ENCODE measurements at regions not wholly inside any gene's neighbourhood (a gene's known extent, or its start where the extent isn't known, plus 50 kb on each side); places are given as distances from the start of the nearest gene placed in this dataset.

DNA sequence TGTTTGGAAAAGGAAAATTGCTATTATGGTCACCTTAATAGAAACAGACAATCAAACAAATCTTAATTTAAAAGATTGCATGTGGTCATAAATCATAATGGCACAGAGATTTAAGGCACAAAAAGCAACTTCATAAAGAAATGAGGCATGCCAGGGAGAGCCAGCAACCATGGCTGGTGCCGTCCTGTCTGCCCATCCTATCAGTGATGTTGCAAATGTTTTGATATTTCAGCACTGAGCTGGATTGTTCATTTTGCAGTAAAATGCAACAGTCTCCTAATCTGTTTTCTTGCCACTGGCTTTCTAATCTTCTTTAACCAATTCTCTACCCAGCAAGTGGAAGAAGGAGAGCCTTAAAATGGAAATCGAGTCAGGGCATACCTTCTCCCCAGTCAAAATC lies 249.8 kb downstream of the SAMD5 start:
- DNase-seq (ENCODE audit: low read depth) = no peak

DNA sequence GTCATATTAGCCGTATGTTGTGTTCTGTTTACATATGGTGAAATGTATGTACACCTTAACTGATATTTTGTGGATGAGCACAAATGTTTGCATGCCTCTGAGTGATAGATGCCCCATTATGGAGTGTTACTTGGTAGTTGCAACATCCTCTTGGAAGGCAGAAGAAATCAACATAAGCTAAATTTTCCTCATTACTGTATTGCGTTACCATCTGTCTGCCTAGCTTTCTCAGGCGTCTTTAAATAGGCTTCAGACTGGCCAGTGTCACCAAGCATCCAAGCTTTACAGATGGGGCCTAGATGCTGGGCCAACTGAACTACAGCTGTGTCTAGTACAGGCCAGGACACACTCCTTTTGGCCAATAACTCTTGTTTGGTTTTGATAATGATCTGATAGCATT lies 250.6 kb downstream of the SAMD5 start:
- DNase-seq (ENCODE audit: low read depth) = peak; percentile 21

DNA sequence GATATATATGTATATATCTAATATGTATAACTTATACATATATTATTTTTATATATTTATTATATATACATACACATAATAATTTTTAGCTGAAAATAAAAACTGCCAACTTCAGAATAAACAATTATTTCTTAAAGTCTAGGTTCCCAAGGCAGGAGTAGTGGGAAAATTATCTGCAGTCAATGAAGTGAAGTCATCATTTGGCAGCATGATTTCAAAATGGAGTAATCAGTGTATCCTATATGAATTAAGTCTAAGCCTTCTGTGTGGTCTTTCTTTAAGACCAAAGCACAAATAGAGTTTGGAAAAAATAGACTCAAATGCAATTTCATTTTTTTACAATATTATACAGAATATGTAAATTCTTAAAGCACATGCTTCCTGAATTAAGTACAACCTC lies 251.0 kb downstream of the SAMD5 start:
- DNase-seq (ENCODE audit: low read depth) = no peak

DNA sequence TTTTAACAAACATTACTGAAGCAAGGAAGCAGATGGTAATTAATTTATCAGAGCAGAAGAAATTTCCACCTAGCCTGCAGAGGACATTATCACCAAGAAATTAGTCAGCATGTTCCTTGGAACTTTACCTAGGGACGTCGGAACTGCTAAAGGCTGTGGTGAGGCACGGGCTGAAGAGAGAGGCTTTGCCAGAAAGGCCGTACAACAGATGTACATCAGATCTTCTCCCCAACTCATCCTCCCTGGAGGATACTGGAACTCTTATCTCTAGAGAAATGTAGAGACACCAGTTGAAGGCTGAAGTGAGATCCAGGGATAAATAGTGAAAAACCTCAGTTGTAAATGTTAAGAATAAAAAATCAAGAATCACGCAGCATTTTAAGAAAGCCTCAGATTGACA lies 257.1 kb downstream of the SAMD5 start:
- no peak for DNase-seq (ENCODE audit: low read depth)

DNA sequence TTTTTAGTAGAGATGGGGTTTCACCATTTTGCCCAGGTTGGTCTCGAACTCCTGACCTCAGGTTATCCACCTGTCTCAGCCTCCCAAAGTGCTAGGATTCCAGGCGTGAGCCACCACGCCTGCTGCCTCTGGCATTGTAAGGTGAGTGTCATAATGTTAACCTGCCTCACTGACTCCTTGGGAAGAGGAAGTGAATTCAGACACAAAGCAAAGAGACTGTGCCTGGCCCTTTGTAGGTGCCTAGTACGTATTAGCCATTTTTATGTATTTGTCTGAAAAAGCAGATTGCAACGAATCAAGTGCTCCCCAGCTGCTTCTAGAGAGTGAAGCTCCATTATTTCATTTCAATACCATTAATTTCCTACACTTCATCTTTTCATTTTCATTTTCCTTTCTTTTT lies 260.5 kb downstream of the SAMD5 start:
- DNase-seq (ENCODE audit: low read depth) = no peak

DNA sequence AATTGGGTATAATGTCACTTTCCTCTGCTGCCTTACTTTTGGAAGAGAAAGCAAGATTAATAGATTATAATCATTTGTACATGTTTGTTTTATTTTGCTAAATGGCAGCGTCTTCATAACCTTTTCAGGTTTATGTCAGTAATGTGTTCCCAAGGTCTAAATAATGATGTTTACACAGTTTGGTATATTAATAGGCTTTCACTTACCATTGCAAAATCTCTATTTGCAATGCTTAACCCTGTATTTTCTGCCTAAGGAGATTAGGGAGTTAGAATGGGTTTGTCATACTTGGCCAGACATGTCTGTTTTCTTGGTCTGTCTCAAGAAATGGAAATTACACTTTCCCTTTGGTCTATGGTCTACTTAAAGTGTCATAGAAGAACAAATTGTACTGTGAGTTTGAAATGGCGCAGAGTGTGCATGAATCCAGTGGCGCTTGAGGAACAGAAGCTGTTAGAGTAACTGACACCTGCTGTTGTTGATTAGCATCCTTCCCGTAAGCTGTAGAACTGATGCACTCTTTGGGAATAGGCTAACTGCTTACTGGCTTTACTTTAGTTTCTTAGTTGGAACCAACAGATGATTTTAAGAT lies 261.1 kb downstream of the SAMD5 start:
- no peak for DNase-seq (ENCODE audit: low read depth)

DNA sequence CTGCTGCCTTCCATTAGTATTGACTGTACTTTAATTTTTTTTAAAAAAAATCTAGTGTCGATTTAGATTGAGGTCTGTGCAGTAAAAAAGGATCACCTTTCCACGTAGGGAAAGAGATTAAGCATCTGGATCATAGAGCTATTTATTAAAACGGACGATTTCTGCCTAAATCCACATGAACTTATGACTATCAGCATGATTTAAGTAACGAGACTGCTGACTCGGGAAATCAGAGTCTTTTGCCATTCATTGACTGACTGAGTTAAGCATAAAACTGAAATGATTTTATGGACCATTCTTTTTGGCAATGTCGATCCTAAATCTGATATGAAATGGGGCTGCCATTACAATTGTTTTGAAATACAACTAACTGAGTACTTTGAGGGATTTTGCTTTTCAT lies 261.7 kb downstream of the SAMD5 start:
- DNase-seq (ENCODE audit: low read depth) = no peak

DNA sequence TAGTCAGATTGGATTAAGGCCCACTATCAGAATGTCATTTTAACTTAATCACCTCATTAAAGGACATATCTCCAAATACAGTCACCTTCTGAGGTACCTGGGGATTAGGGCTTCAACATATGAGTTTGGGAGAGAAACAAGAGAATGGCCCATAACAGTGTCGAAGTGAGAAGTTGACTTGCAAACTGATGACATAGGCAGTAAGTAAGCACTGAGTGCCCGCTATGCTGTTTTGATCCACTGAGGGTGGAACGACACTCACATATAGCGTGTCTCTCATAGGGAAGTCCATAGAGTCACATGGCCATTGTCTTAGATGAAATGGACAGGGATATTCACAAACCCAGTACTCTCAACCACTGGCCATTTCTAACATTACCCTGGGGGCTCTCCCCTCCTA lies 264.2 kb downstream of the SAMD5 start:
- DNase-seq (ENCODE audit: low read depth) = no peak

DNA sequence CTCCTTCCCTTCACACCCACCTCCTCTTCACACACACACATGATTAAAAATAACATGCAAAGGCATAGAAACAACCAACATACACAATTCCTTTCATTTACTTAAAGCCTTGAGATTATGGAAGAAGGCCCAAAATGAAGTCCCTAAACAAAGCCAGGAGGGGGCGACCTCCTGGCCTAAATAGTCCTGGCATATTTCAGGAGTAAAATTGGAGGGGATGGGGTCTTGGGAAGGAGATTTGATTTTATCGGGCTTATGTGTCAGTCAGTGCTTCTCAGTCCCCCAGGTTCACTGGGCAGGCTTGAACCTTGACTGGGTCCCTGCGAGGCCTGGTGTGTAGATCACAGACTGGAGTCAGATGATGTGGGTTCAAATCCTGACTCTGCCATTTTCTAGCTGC lies 266.4 kb downstream of the SAMD5 start:
- DNase-seq (ENCODE audit: low read depth) = no peak

DNA sequence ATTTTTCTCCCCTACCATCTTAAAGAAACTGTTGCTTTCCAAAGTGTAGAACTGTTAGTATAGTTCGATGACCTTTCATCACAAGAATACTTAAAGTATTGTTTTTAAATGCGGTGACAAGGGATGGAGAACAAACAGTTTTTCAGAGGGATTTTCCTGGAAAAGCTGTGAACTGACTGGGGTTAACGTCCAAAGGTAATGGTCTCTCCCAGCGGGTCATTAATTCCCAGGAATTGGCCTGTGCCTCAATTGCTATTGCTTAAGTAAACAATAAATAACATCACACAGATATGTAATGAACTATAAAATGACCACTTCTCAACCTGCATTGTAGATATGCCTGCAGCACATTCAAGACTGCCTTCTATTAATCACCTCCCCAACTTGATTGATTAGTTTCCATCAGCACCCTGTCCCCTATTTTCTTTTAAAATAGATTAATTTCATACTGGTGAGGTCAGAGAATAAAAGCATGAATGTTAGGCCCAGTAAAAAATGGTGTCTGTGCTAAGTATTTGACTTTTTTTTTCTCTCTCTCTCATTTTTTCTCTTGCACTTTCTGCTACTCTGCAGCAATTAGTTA lies 268.2 kb downstream of the SAMD5 start:
- DNase-seq (ENCODE audit: low read depth) = no peak

DNA sequence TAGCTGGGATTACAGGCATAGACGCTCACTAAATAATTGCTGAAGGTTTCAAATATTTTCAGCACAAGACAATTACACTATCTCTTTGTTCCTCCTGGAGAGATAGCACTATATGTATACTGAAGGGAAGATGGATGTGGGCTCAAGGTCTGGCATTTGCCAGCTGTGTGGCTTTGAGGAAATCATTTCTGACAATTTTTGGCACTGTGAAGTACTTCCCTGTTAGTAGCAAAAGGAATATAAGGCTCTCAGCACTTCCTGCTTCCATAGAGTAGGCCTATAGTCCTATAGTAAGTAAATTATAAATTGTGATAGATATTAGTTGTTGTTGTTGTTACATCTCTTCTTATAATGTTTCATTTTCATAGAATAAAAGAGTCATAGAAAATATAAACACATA lies 271.1 kb downstream of the SAMD5 start:
- DNase-seq (ENCODE audit: low read depth) = no peak

DNA sequence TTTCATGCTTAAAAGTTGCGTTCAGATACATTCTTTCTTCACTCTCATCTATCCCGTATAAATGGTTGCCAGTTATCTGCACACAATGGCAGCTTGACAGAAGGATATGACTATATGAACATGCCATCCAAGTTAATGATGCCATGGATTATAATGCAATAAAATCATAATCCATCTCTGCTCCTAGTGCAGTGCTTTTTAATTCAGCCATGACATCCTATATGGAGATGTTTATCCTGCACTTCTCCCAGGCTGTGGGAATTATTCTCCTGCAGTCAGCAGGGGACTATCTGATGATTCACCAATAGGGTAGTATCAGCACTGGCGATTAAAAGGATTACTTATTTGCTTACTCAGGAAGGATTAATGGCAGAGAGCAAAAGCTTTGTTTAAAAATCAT lies 273.8 kb downstream of the SAMD5 start:
- DNase-seq (ENCODE audit: low read depth) = no peak

DNA sequence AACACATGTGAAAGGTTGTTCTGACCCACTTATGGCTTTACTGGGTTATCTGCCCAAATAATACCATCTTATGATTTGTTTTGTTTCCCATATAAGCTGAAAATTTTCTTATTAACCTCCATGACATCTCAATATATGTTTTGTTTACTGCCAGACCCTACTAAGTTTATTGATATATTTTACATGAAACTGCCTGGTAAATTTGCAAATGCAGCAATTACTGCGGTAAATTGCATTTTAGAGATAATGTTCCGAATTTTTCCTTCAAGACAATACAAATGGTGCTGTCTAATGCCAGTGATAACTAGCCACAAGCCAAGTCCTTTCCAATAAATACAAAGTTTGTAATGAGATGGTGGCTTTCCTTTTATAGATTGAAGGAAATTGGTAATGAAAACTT lies 275.9 kb downstream of the SAMD5 start:
- no peak for DNase-seq (ENCODE audit: low read depth)

DNA sequence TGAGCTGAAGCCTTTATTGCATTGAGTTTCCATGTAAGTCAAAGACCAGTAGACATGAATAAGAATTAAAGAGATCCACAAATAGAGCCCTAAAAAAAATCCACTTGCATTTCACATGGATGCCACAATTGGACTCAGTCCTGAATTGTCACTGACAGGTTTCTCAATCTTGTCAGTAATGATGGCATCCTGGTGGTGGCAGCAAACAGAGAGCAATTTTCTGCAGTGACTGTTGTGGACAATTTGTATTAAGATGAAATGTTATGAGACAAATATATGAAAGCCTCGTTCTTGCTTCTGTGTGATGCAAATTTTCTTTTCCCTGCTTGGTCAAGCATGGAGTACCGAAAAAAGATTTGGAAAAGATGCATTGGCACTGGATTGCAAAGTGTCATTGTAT lies 278.9 kb downstream of the SAMD5 start:
- DNase-seq (ENCODE audit: low read depth) = no peak

DNA sequence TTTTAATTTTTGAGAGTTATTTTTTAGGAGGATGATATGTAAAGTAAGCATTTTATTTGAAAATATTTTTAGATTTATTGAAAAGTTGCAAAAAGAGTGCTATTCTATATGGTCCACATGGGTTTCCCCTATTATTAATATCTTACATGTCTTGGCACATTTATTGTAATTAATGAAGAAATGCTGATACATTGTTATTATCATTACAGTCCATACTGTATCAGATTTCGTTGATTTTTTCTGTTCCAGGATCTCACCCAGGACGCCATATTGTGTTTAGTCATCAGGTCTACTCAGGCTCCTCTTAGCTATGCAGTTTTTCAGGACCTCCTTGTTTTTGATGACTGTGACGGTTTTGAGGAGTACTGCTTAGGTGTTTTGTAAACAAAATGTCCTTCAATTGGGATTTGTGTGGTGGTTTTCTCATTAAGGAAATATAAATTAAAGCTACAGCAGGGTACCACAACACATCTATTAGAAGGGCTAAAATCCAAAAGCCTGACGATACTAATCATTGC lies 281.0 kb downstream of the SAMD5 start:
- DNase-seq (ENCODE audit: low read depth) = no peak

DNA sequence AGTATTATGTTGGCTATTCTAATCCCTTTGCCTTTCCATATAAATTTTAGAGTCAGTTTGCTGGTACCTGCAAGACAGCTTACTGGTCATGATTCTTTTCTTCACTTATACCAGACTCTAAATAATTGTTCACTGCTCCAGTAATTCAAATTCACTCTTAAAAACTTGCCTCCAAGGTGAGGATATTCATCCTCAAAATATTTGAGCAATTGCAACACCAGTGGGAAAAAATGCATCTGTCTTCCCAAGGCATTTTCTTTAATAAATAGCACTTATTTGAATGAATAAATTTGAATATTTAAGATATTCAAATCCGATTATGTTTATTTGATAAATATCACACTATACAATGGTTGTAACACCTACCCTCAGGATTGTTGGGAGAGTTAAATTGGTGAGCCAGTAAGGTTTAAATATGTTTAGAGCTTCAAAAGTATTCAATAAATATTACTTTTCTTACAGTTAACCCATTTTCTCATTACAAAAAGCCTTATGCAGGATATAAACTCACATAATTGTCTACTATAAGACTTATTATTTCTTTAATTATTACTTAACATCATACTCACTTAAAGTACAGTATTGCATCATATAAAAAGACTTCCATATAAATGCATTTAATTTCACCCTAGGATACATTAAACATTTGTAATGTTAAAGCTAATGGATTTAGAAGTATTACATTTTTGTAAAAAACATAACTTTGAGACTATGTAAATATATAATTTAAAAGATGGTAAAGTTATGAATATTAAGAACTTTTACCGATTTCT lies 285.6 kb downstream of the SAMD5 start:
- DNase-seq (ENCODE audit: low read depth) = no peak

DNA sequence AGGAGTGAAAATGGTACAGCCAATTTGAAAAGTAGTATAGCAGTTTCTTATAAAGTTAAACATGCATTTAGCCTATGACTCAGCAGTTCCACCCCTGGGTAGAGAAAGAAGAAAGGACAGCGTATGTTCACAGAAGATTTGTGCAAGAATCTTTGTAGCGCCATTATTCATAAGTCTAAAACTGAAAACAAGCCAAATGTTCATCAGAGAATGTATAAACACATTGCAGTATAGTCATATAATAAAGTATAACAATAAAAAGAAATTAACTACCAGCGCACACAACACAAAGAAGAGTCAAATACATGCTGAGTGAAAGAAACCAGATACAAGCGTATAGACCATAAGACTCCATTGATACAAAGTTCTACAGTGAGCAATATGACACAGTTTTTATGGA lies 294.0 kb downstream of the SAMD5 start:
- no peak for DNase-seq (ENCODE audit: low read depth)

DNA sequence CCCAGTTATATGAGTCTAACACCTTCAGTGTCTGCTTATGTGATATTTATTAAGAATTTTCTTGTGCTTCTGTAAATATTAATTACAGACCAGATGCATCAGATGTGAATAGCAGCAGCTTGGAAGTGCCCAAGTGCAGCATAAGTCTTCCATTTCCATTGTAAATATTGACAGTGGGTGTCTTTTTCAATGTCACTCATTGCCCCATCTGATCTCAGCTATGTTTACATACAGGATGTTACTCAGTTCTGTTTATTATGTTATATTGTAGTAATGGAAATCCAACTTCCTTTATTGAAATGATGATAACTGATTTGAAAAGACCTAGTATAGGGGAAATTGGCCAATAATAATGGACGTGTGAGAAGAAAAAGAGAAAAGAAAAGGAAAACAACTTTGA lies 296.7 kb downstream of the SAMD5 start:
- DNase-seq (ENCODE audit: low read depth) = no peak

DNA sequence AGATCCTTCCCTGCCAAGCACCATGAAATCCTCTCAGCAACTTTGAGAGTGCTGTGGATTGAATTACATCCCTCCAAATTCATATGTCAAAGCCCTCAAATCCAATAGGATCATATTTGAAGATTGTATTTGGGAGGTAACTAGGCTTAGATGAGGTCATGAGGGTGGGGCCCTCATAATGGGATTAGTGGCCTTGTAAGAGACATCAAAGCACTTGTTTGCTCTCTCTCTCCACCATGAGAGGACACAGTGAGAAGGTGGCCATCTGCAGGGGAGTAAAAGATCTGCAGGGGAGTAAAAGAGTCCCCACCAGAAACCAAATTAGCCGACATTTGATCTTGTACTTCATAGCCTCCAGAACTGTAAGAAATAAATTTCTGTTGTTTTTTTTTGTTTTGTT lies 298.2 kb downstream of the SAMD5 start:
- no peak for DNase-seq (ENCODE audit: low read depth)

DNA sequence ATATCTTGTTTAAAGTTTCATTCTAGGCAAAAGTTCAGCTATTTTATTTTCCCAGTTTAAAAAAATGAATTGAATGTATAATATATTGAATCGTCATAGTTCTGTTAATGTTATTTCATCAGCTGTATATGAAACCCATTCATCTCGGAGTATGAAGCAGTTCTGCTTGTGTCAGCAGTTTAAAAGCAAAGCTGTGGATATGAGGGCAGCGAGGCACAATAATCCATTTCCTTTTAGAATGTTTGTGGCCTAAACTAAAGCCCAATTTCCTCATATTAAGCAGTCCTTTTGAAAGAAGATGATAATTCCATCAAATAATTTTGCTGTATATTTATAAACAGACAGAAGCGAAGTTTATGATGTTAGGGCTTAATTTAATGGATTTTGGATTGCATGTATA lies 300.1 kb downstream of the SAMD5 start:
- DNase-seq (ENCODE audit: low read depth) = no peak

DNA sequence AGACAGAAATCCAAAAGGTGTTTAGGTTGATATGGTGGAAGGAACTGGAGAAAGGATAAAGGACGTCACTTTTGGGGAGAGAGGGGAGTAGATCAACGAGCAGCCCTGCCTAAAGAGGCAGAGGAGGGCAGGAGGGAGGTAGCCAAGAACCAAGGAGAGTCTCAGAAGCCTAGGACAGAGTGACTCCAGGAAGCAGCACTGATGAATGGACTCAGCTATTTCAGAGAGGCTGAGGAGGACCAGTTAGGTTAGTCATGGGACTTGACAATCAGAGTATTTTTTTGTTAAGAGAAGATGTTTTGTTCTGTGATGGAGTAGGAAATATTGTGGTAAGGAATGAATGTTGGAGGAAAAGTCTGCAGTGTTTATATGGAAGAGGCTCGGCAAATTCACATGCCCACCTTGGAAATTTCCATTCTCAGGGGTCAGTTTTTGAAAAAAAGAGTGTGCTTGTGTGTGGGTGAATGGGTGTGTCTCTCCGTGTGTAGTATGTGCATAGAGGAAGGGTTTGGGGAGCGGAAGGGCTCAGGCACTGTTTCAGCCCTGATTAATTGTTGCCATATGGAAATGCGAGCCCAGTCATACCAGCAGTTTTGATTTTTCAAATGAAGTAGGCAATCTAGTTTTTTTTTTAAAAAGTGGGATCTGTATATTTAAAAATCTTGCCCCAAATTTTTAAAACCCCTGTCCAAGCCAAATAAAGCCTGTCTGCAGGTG lies 303.6 kb downstream of the SAMD5 start:
- DNase-seq (ENCODE audit: low read depth) = no peak

DNA sequence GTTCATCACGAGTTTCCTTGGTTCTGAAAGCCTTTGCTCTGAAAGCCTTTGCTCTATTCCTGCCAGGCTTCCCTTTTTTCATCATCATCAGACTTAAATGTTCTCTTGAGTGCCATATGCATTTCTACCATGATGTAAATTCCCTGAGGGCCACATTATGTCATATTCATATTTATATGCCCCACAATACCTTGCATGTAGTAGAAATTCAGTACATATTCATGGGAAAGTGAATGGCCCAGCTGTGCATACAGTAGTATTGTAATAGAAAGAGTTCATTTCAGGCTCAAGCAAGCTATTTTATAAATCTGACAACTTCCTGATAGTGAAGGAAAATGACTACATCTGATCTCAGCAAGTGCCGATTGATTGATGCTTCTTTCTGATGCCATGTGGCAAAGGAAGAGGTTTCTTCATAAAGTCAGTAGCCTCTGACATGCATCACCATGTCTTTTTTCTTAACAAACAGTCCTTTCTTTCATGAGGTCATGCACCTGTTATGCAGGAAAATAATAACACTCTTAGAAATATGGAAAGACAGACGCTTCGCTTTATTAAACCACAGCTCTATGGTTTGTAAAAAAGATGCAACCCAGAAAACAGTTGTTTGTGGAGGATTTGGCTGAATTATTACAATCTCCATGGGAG lies 308.7 kb downstream of the SAMD5 start:
- DNase-seq (ENCODE audit: low read depth) = no peak
